ENCODE measurements at regions not wholly inside any gene's neighbourhood (a gene's known extent, or its start where the extent isn't known, plus 50 kb on each side); places are given as distances from the start of the nearest gene placed in this dataset.

GRCh38 chr9:87214991-87215390, 267.7 kb upstream of the GAS1 start:
- no peak overlapping the region for H2AK5ac ChIP-seq (ENCODE audit: low read depth, low read length)
- no peak overlapping the region for H2BK120ac ChIP-seq (ENCODE audit: low read depth, low read length)
- no peaks in the 10 kb centered on the region for H3K9me3 ChIP-seq (replicated peaks in 1 of 2; ENCODE audit: control insufficient read depth in 2 of 2, insufficient read depth in 1 of 2, low read depth in 1 of 2, low read length in 2 of 2)
- no peak overlapping the region for H4K8ac ChIP-seq (ENCODE audit: low read depth, low read length)
- no peak overlapping the region for H3K23ac ChIP-seq (ENCODE audit: low read depth, low read length, poor library complexity)
- no peak overlapping the region for H3K4me2 ChIP-seq (ENCODE audit: insufficient read depth, low read length, poor library complexity, severe bottlenecking)
- H3K36me3 ChIP-seq (replicated peaks in 1 of 2; ENCODE audit: control insufficient read depth in 2 of 2, insufficient read depth in 2 of 2, low read length in 2 of 2): no peaks in the 10 kb centered on the region
- no peak overlapping the region for H3K4me3 ChIP-seq (ENCODE audit: low read length in 2 of 2)
- no peak overlapping the region for H3K9ac ChIP-seq (ENCODE audit: low read depth, low read length, poor library complexity)
- peaks cover 0 to 2% of the 10 kb centered on the region in 2 donors for H3K4me1 ChIP-seq (ENCODE audit: control insufficient read depth in 2 of 2, insufficient read depth in 1 of 2, low read depth in 1 of 2, low read length in 2 of 2)
- H2BK12ac ChIP-seq (ENCODE audit: low read length): no peak overlapping the region
- no peak for DNase-seq (ENCODE audit: low spot score)
- no CpG with 5 or more reads among the region's 3 CpGs for WGBS, 2 donors (ENCODE audit: extremely low coverage in 2 of 2, insufficient read length in 2 of 2, insufficient replicate concordance in 1 of 2)
- H3K4ac ChIP-seq (ENCODE audit: low read length): no peak overlapping the region
- no peak overlapping the region for H3K14ac ChIP-seq (ENCODE audit: low read length)
- H4K91ac ChIP-seq (ENCODE audit: low read depth, low read length, poor library complexity): no peak overlapping the region
- no peak overlapping the region for H2AFZ ChIP-seq (ENCODE audit: low read length)
- H3K18ac ChIP-seq (ENCODE audit: low read length): no peak overlapping the region
- no peaks in the 10 kb centered on the region for H3K79me1 ChIP-seq (ENCODE audit: low read depth, low read length)
- H2BK15ac ChIP-seq (ENCODE audit: low read length): no peak overlapping the region
- no peak overlapping the region for H2BK5ac ChIP-seq (ENCODE audit: low read length)
- H3K27ac ChIP-seq (replicated peaks; ENCODE audit: low read length): no peak overlapping the region
- H3K27me3 ChIP-seq (ENCODE audit: control insufficient read depth in 3 of 3, insufficient read depth in 3 of 3, low read depth in 1 of 3, low read length in 3 of 3): no peaks in the 10 kb centered on the region

- Histone ChIP-seq H3K9me3 (replicated peaks in 1 of 2; ENCODE audit: control insufficient read depth in 2 of 2, insufficient read depth in 1 of 2, low read depth in 1 of 2, low read length in 2 of 2) (no peaks in the 10 kb centered on the region), H3K4me2 (ENCODE audit: insufficient read depth, low read length, poor library complexity, severe bottlenecking) (no peak overlapping the region), H3K14ac (ENCODE audit: low read length) (no peak overlapping the region), H2BK120ac (ENCODE audit: low read depth, low read length) (no peak overlapping the region), H3K79me1 (ENCODE audit: low read depth, low read length) (no peaks in the 10 kb centered on the region), H3K23ac (ENCODE audit: low read depth, low read length, poor library complexity) (no peak overlapping the region), H3K4me1 (ENCODE audit: control insufficient read depth in 2 of 2, insufficient read depth in 1 of 2, low read depth in 1 of 2, low read length in 2 of 2) (peaks cover 0 to 2% of the 10 kb centered on the region in 2 donors), H3K9ac (ENCODE audit: low read depth, low read length, poor library complexity) (no peak overlapping the region), H2AK5ac (ENCODE audit: low read depth, low read length) (no peak overlapping the region), H3K4me3 (ENCODE audit: low read length in 2 of 2) (no peak overlapping the region), H4K91ac (ENCODE audit: low read depth, low read length, poor library complexity) (no peak overlapping the region), H3K27me3 (ENCODE audit: control insufficient read depth in 3 of 3, insufficient read depth in 3 of 3, low read depth in 1 of 3, low read length in 3 of 3) (no peaks in the 10 kb centered on the region), H2BK5ac (ENCODE audit: low read length) (no peak overlapping the region), H3K36me3 (replicated peaks in 1 of 2; ENCODE audit: control insufficient read depth in 2 of 2, insufficient read depth in 2 of 2, low read length in 2 of 2) (no peaks in the 10 kb centered on the region), H2BK12ac (ENCODE audit: low read length) (no peak overlapping the region), H2BK15ac (ENCODE audit: low read length) (no peak overlapping the region), H3K4ac (ENCODE audit: low read length) (no peak overlapping the region), H4K8ac (ENCODE audit: low read depth, low read length) (no peak overlapping the region), H2AFZ (ENCODE audit: low read length) (no peak overlapping the region), H3K27ac (replicated peaks; ENCODE audit: low read length) (no peak overlapping the region), H3K18ac (ENCODE audit: low read length) (no peak overlapping the region)
- DNase-seq (ENCODE audit: low spot score): no peak
- no CpG with 5 or more reads among the region's 4 CpGs for WGBS, 2 donors (ENCODE audit: extremely low coverage in 2 of 2, insufficient read length in 2 of 2, insufficient replicate concordance in 1 of 2)
Observed at GRCh38 chr9:87216036-87216435, 268.7 kb upstream of the GAS1 start.

GRCh38 chr9:87216897-87217455, 269.7 kb upstream of the GAS1 start:
- no peak overlapping the region for H4K8ac ChIP-seq (ENCODE audit: low read depth, low read length)
- no peak overlapping the region for H3K4me3 ChIP-seq (ENCODE audit: low read length in 2 of 2)
- H2BK12ac ChIP-seq (ENCODE audit: low read length): no peak overlapping the region
- H2BK15ac ChIP-seq (ENCODE audit: low read length): no peak overlapping the region
- H2BK120ac ChIP-seq (ENCODE audit: low read depth, low read length): no peak overlapping the region
- no peak overlapping the region for H3K14ac ChIP-seq (ENCODE audit: low read length)
- H3K4ac ChIP-seq (ENCODE audit: low read length): no peak overlapping the region
- WGBS, 2 donors (ENCODE audit: extremely low coverage in 2 of 2, insufficient read length in 2 of 2, insufficient replicate concordance in 1 of 2): no CpG with 5 or more reads among the region's 5 CpGs
- no peaks in the 10 kb centered on the region for H3K79me1 ChIP-seq (ENCODE audit: low read depth, low read length)
- no peak overlapping the region for H3K9ac ChIP-seq (ENCODE audit: low read depth, low read length, poor library complexity)
- no peak overlapping the region for H2AK5ac ChIP-seq (ENCODE audit: low read depth, low read length)
- H3K27me3 ChIP-seq (ENCODE audit: control insufficient read depth in 3 of 3, insufficient read depth in 3 of 3, low read depth in 1 of 3, low read length in 3 of 3): no peaks in the 10 kb centered on the region
- H2AFZ ChIP-seq (ENCODE audit: low read length): no peak overlapping the region
- no peak overlapping the region for H2BK5ac ChIP-seq (ENCODE audit: low read length)
- H3K9me3 ChIP-seq (replicated peaks in 1 of 2; ENCODE audit: control insufficient read depth in 2 of 2, insufficient read depth in 1 of 2, low read depth in 1 of 2, low read length in 2 of 2): no peaks in the 10 kb centered on the region
- no peak overlapping the region for H4K91ac ChIP-seq (ENCODE audit: low read depth, low read length, poor library complexity)
- DNase-seq (ENCODE audit: low spot score): no peak
- no peak overlapping the region for H3K23ac ChIP-seq (ENCODE audit: low read depth, low read length, poor library complexity)
- no peak overlapping the region for H3K4me2 ChIP-seq (ENCODE audit: insufficient read depth, low read length, poor library complexity, severe bottlenecking)
- no peaks in the 10 kb centered on the region for H3K36me3 ChIP-seq (replicated peaks in 1 of 2; ENCODE audit: control insufficient read depth in 2 of 2, insufficient read depth in 2 of 2, low read length in 2 of 2)
- peaks cover 0 to 2% of the 10 kb centered on the region in 2 donors for H3K4me1 ChIP-seq (ENCODE audit: control insufficient read depth in 2 of 2, insufficient read depth in 1 of 2, low read depth in 1 of 2, low read length in 2 of 2)
- H3K27ac ChIP-seq (replicated peaks; ENCODE audit: low read length): no peak overlapping the region
- no peak overlapping the region for H3K18ac ChIP-seq (ENCODE audit: low read length)

GRCh38 chr9:87223392-87224246, 274.0 kb upstream of the DAPK1 start:
- Histone ChIP-seq H3K27me3 (ENCODE audit: control insufficient read depth in 3 of 3, insufficient read depth in 3 of 3, low read depth in 1 of 3, low read length in 3 of 3) (no peaks in the 10 kb centered on the region), H3K4me2 (ENCODE audit: insufficient read depth, low read length, poor library complexity, severe bottlenecking) (no peak overlapping the region), H2AK5ac (ENCODE audit: low read depth, low read length) (no peak overlapping the region), H3K79me1 (ENCODE audit: low read depth, low read length) (no peaks in the 10 kb centered on the region), H2BK5ac (ENCODE audit: low read length) (no peak overlapping the region), H3K4me3 (ENCODE audit: low read length in 2 of 2) (no peak overlapping the region), H3K27ac (replicated peaks; ENCODE audit: low read length) (no peak overlapping the region), H2BK120ac (ENCODE audit: low read depth, low read length) (no peak overlapping the region), H3K14ac (ENCODE audit: low read length) (no peak overlapping the region), H3K9ac (ENCODE audit: low read depth, low read length, poor library complexity) (no peak overlapping the region), H2BK15ac (ENCODE audit: low read length) (no peak overlapping the region), H3K18ac (ENCODE audit: low read length) (no peak overlapping the region), H3K36me3 (replicated peaks in 1 of 2; ENCODE audit: control insufficient read depth in 2 of 2, insufficient read depth in 2 of 2, low read length in 2 of 2) (no peaks in the 10 kb centered on the region), H2AFZ (ENCODE audit: low read length) (no peak overlapping the region), H3K4ac (ENCODE audit: low read length) (no peak overlapping the region), H3K9me3 (replicated peaks in 1 of 2; ENCODE audit: control insufficient read depth in 2 of 2, insufficient read depth in 1 of 2, low read depth in 1 of 2, low read length in 2 of 2) (no peaks in the 10 kb centered on the region), H2BK12ac (ENCODE audit: low read length) (no peak overlapping the region), H4K91ac (ENCODE audit: low read depth, low read length, poor library complexity) (no peak overlapping the region), H4K8ac (ENCODE audit: low read depth, low read length) (no peak overlapping the region), H3K23ac (ENCODE audit: low read depth, low read length, poor library complexity) (no peak overlapping the region), H3K4me1 (ENCODE audit: control insufficient read depth in 2 of 2, insufficient read depth in 1 of 2, low read depth in 1 of 2, low read length in 2 of 2) (no peaks in the 10 kb centered on the region)
- no peak for DNase-seq (ENCODE audit: low spot score)
- no CpG with 5 or more reads among the region's 11 CpGs for WGBS, 2 donors (ENCODE audit: extremely low coverage in 2 of 2, insufficient read length in 2 of 2, insufficient replicate concordance in 1 of 2)

All from neuronal stem cell (in vitro differentiated cells).